MCF 10A (cell line): ENCODE measurements at regions not wholly inside any gene's neighbourhood (a gene's known extent, or its start where the extent isn't known, plus 50 kb on each side); places are given as distances from the start of the nearest gene placed in this dataset.
"Not testable (repeated sequence)": the region's sequence is repeated elsewhere in the genome, so short reads cannot be mapped to it uniquely, and the experiment has no call there.

Experiments used
- BruUV-seq: library from RNA; stranded (reverse); fragments of 400-500 nt; replicated peaks from 2 replicates; lab custom pipeline; 2021; lab: Mats Ljungman, UMichigan
- CTCF ChIA-PET: fragments of 300-600 bp; sonication (Branson Sonifier 250); formaldehyde crosslinking; extraction: SDS; loops from one replicate; lab custom pipeline; 2021; ENCODE audit warnings: antibody characterized with exemption, inconsistent platforms; lab: Yijun Ruan, JAX
- POLR2A ChIA-PET: fragments of 300-600, 350-650 bp; sonication (Branson Sonifier 250); formaldehyde crosslinking; extraction: SDS; loops from one replicate; lab custom pipeline; 2020; ENCODE audit warnings: antibody characterized with exemption, inconsistent platforms; lab: Yijun Ruan, JAX
- DNase-seq: peaks from one replicate; pipeline ENCODE4 v3.0.0-alpha.2; 2018; ENCODE audit not compliant: unreplicated experiment
- H3K27ac Mint-ChIP-seq: one replicate; pipeline ENCODE4 v1.8.0; 2022; ENCODE audit warnings: mild to moderate bottlenecking, low read depth, mixed read lengths; ENCODE audit not compliant: unreplicated experiment
- H3K27me3 Mint-ChIP-seq: one replicate; pipeline ENCODE4 v1.8.0; 2022; ENCODE audit warnings: mixed read lengths; ENCODE audit not compliant: insufficient read depth, unreplicated experiment
- H3K36me3 Mint-ChIP-seq: one replicate; pipeline ENCODE4 v1.8.0; 2022; ENCODE audit warnings: mild to moderate bottlenecking, moderate library complexity, mixed read lengths; ENCODE audit not compliant: insufficient read depth, unreplicated experiment
- H3K4me1 Mint-ChIP-seq: one replicate; pipeline ENCODE4 v1.8.0; 2022; ENCODE audit warnings: mixed read lengths; ENCODE audit not compliant: insufficient read depth, unreplicated experiment
- H3K4me3 Mint-ChIP-seq: one replicate; pipeline ENCODE4 v1.8.0; 2022; ENCODE audit warnings: mild to moderate bottlenecking, moderate library complexity, mixed read lengths; ENCODE audit not compliant: unreplicated experiment
- H3K9me3 Mint-ChIP-seq: one replicate; pipeline ENCODE4 v1.8.0; 2022; ENCODE audit warnings: mixed read lengths; ENCODE audit not compliant: unreplicated experiment
- intact Hi-C: fragments of 100-400 bp; cut with micrococcal nuclease; formaldehyde crosslinking; loops from 2 replicates; pipeline ENCODE4 v1.14.1; 2022
- TF ChIP-seq, protein P1 (sequence below): fragments of 200-600 bp; IDR thresholded peaks from one replicate; pipeline ENCODE4 v1.8.0; 2022; ENCODE audit warnings: antibody characterized with exemption, mild to moderate bottlenecking; ENCODE audit not compliant: unreplicated experiment

DNA sequence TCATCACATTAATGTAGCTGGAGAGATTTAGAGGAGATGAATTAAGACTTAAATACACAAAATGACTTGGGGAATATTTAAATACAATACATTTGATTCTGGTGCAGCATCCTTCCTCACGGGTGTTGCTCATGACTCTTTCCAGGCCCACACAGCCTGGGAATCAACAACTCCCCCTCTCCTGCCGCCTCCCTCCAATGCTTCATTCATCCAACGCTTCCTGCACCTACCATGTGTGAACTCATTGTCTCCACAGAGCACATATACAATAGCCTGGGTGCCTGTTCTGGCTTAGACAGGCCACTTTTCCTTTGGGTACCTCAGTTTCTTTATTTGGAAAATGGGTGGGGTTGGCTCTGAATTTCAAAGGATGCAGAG, 476.9 kb upstream of the CADM1 start:
- H3K9me3 Mint-ChIP-seq = peaks cover 27% of the 10 kb centered on the region
- BruUV-seq = no TSS peak
- no peaks in the 10 kb centered on the region for H3K4me1 Mint-ChIP-seq
- TF ChIP-seq, protein P1, sequence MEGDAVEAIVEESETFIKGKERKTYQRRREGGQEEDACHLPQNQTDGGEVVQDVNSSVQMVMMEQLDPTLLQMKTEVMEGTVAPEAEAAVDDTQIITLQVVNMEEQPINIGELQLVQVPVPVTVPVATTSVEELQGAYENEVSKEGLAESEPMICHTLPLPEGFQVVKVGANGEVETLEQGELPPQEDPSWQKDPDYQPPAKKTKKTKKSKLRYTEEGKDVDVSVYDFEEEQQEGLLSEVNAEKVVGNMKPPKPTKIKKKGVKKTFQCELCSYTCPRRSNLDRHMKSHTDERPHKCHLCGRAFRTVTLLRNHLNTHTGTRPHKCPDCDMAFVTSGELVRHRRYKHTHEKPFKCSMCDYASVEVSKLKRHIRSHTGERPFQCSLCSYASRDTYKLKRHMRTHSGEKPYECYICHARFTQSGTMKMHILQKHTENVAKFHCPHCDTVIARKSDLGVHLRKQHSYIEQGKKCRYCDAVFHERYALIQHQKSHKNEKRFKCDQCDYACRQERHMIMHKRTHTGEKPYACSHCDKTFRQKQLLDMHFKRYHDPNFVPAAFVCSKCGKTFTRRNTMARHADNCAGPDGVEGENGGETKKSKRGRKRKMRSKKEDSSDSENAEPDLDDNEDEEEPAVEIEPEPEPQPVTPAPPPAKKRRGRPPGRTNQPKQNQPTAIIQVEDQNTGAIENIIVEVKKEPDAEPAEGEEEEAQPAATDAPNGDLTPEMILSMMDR = no peak
- ChIA-PET POLR2A (no interaction called here), CTCF (no interaction called here)
- intact Hi-C loops = no loop called here
- H3K36me3 Mint-ChIP-seq = no peaks in the 10 kb centered on the region
- no peak for DNase-seq
- H3K4me3 Mint-ChIP-seq = no peak overlapping the region
- H3K27ac Mint-ChIP-seq = no peak overlapping the region
- H3K27me3 Mint-ChIP-seq = no peaks in the 10 kb centered on the region

DNA sequence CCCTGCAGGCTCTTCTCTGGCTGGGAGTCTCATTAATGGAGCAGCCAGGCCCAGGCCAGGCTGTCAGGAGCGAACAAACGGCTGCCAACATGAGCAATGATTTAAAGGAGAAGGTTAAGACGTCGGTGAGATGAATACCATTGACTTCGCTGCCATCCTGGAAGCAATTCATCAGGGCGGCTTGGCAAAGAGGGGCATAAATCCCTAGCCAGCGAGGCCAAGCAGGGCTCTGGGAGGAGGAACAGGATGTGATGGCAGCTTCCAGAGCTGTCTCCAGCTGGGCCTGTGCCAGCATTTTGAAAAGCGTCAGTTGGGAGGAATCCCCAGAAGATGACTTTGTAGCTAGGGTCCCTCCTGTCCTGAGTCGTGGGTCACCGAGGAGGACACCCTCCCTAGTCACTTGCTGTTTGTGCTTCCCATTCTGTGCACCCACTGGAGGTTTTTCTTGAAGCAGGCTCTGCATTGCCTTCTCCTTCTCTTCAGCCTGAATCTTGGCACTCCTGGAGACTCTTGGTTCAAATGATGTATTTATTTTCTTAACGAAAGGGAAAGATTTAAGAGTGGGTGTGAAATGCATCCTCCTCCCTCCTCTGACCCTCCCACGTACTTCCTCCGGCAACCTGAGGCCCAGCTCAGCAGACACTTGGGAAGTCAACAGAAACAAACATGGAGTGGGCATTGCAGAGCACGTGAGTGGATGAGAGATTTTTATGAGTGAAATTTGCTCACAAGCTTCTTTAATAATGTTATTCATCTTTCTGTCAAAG, 476.3 kb upstream of the CADM1 start:
- no peak overlapping the region for H3K4me3 Mint-ChIP-seq
- no peaks in the 10 kb centered on the region for H3K27me3 Mint-ChIP-seq
- no peak overlapping the region for H3K27ac Mint-ChIP-seq
- POLR2A ChIA-PET = no interaction called here
- peaks cover 30% of the 10 kb centered on the region for H3K9me3 Mint-ChIP-seq
- no peaks in the 10 kb centered on the region for H3K4me1 Mint-ChIP-seq
- no peaks in the 10 kb centered on the region for H3K36me3 Mint-ChIP-seq
- TF ChIP-seq, protein P1 = no peak
- CTCF ChIA-PET = no interaction called here
- DNase-seq = no peak
- BruUV-seq = no TSS peak
- intact Hi-C loops = no loop called here

DNA sequence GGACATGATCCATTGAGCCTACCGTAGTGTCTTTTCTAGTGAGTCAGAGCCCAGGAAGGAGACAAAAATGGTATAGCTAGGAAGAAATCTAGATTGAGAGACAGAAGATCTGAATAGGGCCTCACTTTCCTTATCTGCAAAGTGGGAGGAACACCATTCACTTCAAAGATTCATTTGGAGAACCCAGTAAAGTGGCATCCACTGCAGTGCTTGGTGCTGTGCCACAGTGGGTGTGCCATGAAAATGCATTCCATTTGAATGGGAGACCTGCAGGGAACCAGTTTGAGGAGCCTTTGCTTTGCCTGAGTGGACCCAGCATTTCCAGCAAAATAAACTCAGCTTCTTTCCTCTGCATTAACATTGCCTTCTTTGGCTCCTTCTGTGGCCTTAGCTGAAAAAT, 470.5 kb upstream of the CADM1 start:
- intact Hi-C loops = no loop called here
- TF ChIP-seq, protein P1 = no peak
- H3K36me3 Mint-ChIP-seq = no peaks in the 10 kb centered on the region
- ChIA-PET POLR2A (no interaction called here), CTCF (no interaction called here)
- H3K4me1 Mint-ChIP-seq = no peaks in the 10 kb centered on the region
- H3K9me3 Mint-ChIP-seq = peaks cover 22% of the 10 kb centered on the region
- H3K4me3 Mint-ChIP-seq = no peak overlapping the region
- H3K27me3 Mint-ChIP-seq = no peaks in the 10 kb centered on the region
- DNase-seq = no peak
- no TSS peak for BruUV-seq
- no peak overlapping the region for H3K27ac Mint-ChIP-seq

DNA sequence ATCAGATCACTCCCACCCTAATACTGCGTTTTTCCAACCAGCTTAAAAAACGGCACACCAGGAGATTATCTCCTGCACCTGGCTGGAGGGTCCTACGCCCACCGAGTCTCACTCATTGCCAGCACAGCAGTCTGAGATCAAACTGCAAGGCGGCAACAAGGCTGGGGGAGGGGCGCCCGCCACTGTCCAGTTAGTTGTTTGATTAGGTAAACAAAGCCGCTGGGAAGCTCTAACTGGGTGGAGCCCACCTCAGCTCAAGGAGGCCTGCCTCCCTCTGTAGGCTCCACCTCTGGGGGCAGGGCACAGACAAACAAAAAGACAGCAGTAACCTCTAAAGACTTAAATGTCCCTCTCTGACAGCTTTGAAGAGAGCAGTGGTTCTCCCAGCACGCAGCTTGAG, 463.0 kb upstream of the CADM1 start:
- H3K27me3 Mint-ChIP-seq, DNase-seq, H3K36me3 Mint-ChIP-seq, intact Hi-C loops, H3K27ac Mint-ChIP-seq, BruUV-seq, H3K4me3 Mint-ChIP-seq, H3K4me1 Mint-ChIP-seq: not testable (repeated sequence)
- CTCF ChIA-PET = interaction anchor here (0.7 kb wide), 1 partner anchor 1173 kb away, joined by 5 read pairs; no protein-coding TSS in a partner anchor
- POLR2A ChIA-PET = interaction anchor here (1.1 kb wide), 1 partner anchor 17 kb away, joined by 3 read pairs; no protein-coding TSS in a partner anchor
- H3K9me3 Mint-ChIP-seq = peaks cover 23% of the 10 kb centered on the region
